ENCODE measurements at regions not wholly inside any gene's neighbourhood (a gene's known extent, or its start where the extent isn't known, plus 50 kb on each side); places are given as distances from the start of the nearest gene placed in this dataset.
"Not testable (repeated sequence)": the region's sequence is repeated elsewhere in the genome, so short reads cannot be mapped to it uniquely, and the experiment has no call there.

GRCh38 chr1:178652506-178653490, 72.2 kb upstream of the RALGPS2 start:
- H3K27me3 Mint-ChIP-seq: peaks cover 2% of the 10 kb centered on the region
- H3K4me1 Mint-ChIP-seq: no peaks in the 10 kb centered on the region
- ATAC-seq (no peak), DNase-seq (no peak)
- no peak overlapping the region for H3K4me3 Mint-ChIP-seq
- H3K27ac Mint-ChIP-seq: no peak overlapping the region
- H3K9me3 Mint-ChIP-seq (ENCODE audit: low read depth): no peaks in the 10 kb centered on the region
- no peaks in the 10 kb centered on the region for H3K36me3 Mint-ChIP-seq
- CTCF ChIA-PET: no interaction called here

DNA sequence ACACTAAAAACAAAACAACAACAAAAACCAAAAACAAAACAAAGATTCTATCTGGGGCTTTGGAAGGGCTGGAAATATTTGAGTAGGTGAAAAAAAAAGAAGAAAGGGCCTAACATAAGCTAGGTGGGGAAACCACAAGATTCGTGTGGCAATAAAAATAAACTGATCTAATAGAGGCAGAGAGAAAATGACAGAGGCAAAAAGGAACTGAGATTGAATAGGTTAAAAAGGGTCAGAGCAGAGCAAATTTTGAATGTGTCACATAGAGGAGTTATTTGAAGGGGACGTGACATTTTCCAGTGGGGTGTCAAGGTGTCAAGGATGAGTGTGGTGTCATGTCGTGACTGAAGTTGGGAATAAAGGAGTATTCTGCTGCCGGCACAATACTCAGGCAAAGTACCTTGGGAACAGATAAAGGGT, 65.2 kb upstream of the RALGPS2 start:
- no peak overlapping the region for H3K4me3 Mint-ChIP-seq
- CTCF ChIA-PET: no interaction called here
- H3K36me3 Mint-ChIP-seq: no peaks in the 10 kb centered on the region
- no peaks in the 10 kb centered on the region for H3K4me1 Mint-ChIP-seq
- H3K27ac Mint-ChIP-seq: no peak overlapping the region
- H3K9me3 Mint-ChIP-seq (ENCODE audit: low read depth): no peaks in the 10 kb centered on the region
- H3K27me3 Mint-ChIP-seq: peaks cover 2% of the 10 kb centered on the region
- DNase-seq (no peak), ATAC-seq (no peak)

GRCh38 chr1:178660461-178660860, 64.6 kb upstream of the RALGPS2 start:
- ATAC-seq: no peak

DNA sequence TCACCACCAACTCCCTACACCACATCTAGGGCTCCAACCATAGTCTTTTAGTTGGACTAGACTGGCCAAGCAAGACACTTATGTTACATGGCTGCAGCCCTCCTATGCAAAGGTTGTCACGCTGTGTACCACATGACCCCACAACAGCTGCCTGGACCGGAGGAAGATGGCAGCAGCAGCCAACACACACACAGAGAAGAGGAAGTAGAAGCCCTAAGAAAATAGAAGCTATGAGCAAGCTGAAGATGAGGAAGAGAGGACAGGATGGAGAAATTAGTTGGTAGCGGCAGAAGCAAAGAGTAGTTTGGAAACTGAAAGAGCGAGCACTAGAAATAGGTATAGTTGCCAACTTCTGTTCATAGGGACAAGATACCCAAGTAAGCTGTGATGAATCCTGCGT, 60.8 kb upstream of the RALGPS2 start:
- DNase-seq (no peak), ATAC-seq (no peak)
- no peaks in the 10 kb centered on the region for H3K36me3 Mint-ChIP-seq
- no peak overlapping the region for H3K4me3 Mint-ChIP-seq
- H3K4me1 Mint-ChIP-seq: no peaks in the 10 kb centered on the region
- H3K27me3 Mint-ChIP-seq: peaks cover 2% of the 10 kb centered on the region
- no peak overlapping the region for H3K27ac Mint-ChIP-seq
- no peaks in the 10 kb centered on the region for H3K9me3 Mint-ChIP-seq (ENCODE audit: low read depth)
- CTCF ChIA-PET: no interaction called here

More at GRCh38 chr1:178660461-178660860, 64.6 kb upstream of the RALGPS2 start:
- no peak for DNase-seq
- H3K27me3 Mint-ChIP-seq: peaks cover 1% of the 10 kb centered on the region
- H3K4me3 Mint-ChIP-seq: no peak overlapping the region
- H3K36me3 Mint-ChIP-seq: no peaks in the 10 kb centered on the region
- no peak overlapping the region for H3K27ac Mint-ChIP-seq
- CTCF ChIA-PET: no interaction called here
- no peaks in the 10 kb centered on the region for H3K4me1 Mint-ChIP-seq
- H3K9me3 Mint-ChIP-seq (ENCODE audit: low read depth): no peaks in the 10 kb centered on the region

DNA sequence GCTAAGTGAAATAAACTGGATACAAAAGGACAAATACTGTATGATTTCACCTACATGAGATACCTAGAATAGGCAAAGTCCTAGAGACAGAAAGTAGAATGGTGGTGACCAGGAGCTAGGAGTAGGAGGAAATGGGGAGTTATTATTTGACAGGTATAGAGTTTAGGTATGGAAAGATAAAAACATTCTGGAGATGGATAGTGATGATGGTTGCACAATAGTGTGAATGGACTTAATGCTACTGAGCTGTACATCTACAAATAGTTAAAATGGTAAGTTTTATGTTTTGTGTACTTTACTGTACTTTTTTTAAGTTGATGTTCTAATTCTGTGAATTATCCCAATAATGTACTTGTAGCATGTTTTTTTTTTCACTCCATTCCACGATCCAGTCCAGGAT, 59.5 kb upstream of the RALGPS2 start:
- CTCF ChIA-PET: no interaction called here

DNA sequence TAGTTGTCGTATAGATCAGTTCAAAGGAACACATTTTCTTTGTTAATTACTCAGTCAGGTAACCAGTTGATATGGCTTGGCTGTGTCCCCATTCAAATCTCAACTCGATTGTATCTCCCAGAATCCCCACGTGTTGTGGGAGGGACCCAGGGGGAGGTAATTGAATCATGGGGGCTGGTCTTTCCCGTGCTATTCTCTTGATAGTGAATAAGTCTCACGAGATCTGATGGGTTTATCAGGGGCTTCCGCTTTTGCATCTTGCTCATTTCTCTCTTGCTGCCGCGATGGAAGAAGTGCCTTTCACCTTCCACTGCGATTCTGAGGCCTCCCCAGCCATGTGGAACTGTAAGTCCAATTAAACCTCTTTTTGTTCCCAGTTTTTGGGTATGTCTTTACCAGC, 58.2 kb upstream of the RALGPS2 start:
- not testable (repeated sequence) for H3K36me3 Mint-ChIP-seq

More for the DNA sequence above, 59.5 kb upstream of the RALGPS2 start:
- Mint-ChIP-seq H3K4me1 (no peaks in the 10 kb centered on the region), H3K27ac (no peak overlapping the region), H3K27me3 (peaks cover 2% of the 10 kb centered on the region), H3K4me3 (no peak overlapping the region), H3K9me3 (ENCODE audit: low read depth) (no peaks in the 10 kb centered on the region), H3K36me3 (no peaks in the 10 kb centered on the region)
- DNase-seq: no peak
- ATAC-seq: no peak

DNA sequence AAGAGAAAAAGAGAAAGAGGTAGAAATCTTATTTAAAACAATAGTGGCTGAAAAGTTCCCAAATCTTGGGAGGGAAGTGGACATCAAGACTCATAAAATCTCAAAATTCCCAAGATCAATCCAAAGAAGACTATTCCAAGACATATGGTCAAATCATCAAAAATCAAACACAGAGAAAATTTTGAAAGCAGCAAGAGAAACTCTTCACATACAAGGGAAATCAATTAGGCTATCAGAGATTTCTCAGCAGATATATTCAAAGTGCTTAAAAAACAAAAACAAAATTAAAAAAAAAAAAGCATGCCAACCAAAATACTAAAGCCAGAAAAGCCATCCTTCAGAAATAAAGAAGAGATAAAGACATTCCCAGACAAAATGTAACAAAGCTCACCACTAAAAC, 52.6 kb upstream of the RALGPS2 start:
- CTCF ChIA-PET: no interaction called here
- Mint-ChIP-seq H3K27ac (no peak overlapping the region), H3K4me1 (no peaks in the 10 kb centered on the region), H3K36me3 (no peaks in the 10 kb centered on the region), H3K4me3 (no peak overlapping the region), H3K27me3 (no peaks in the 10 kb centered on the region), H3K9me3 (ENCODE audit: low read depth) (no peaks in the 10 kb centered on the region)
- ATAC-seq (no peak), DNase-seq (no peak)

More for the DNA sequence above, 58.2 kb upstream of the RALGPS2 start:
- DNase-seq; ATAC-seq; H3K4me1 Mint-ChIP-seq; CTCF ChIA-PET; H3K27ac Mint-ChIP-seq; H3K4me3 Mint-ChIP-seq; H3K9me3 Mint-ChIP-seq (ENCODE audit: low read depth); H3K27me3 Mint-ChIP-seq: not testable (repeated sequence)

GRCh38 chr1:178674559-178674958, 50.5 kb upstream of the RALGPS2 start:
- not testable (repeated sequence) for H3K4me3 Mint-ChIP-seq, H3K27ac Mint-ChIP-seq, ATAC-seq

More at GRCh38 chr1:178674559-178674958, 50.5 kb upstream of the RALGPS2 start:
- DNase-seq; H3K27me3 Mint-ChIP-seq; H3K9me3 Mint-ChIP-seq (ENCODE audit: low read depth); H3K36me3 Mint-ChIP-seq; H3K4me1 Mint-ChIP-seq: not testable (repeated sequence)
- CTCF ChIA-PET: interaction anchor here (0.6 kb wide), 1 partner anchor 341 kb away, joined by 3 read pairs; no protein-coding TSS in a partner anchor
